HG02588 (cell line): ENCODE measurements at regions not wholly inside any gene's neighbourhood (a gene's known extent, or its start where the extent isn't known, plus 50 kb on each side); places are given as distances from the start of the nearest gene placed in this dataset.
"Not testable (repeated sequence)": the region's sequence is repeated elsewhere in the genome, so short reads cannot be mapped to it uniquely, and the experiment has no call there.

Experiments used
- ATAC-seq: cut with Tn5 transposase; IDR thresholded peaks from one replicate; pipeline ENCODE4 v1.9.1; 2021; ENCODE audit warnings: mild to moderate bottlenecking, moderate library complexity; ENCODE audit not compliant: unreplicated experiment

DNA sequence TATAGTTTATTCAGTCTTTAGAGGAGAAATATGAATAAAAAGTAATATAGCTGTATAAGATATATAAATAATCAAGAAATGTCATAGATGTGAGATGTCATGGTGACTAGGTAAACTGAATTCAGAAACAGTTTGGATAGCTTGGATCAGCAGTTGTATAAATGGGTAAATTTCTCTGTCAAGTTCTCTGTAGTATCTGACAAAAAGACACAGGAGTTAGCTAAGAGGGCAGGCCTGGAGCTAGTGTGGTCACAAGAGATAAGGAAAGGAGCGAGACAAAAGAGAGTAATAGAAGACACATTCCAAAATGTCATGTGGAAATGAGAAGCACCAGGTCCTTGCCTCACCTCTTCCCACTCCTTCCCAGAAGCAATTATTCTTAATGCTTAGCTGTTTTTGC is 349.0 kb downstream of the LMO7 start:
- ATAC-seq: no peak

DNA sequence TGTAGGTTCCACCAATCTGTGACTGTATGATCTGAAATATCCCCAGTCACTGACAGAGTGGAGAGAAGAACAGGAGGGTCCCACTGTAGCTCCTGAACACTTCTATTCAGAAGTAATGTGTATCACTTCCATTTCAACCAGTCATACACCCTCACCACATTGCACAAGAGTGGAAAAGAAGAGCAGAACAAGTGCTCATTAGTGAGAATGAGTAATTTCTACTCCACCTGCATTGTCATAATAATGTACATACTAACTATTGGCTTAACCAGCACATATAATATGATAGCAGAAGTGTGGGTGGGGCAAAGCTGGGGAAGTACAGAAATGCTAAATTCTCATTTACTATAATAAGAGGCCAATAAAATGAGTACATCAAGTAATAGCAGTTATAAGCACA is 342.7 kb downstream of the LMO7 start:
- no peak for ATAC-seq

DNA sequence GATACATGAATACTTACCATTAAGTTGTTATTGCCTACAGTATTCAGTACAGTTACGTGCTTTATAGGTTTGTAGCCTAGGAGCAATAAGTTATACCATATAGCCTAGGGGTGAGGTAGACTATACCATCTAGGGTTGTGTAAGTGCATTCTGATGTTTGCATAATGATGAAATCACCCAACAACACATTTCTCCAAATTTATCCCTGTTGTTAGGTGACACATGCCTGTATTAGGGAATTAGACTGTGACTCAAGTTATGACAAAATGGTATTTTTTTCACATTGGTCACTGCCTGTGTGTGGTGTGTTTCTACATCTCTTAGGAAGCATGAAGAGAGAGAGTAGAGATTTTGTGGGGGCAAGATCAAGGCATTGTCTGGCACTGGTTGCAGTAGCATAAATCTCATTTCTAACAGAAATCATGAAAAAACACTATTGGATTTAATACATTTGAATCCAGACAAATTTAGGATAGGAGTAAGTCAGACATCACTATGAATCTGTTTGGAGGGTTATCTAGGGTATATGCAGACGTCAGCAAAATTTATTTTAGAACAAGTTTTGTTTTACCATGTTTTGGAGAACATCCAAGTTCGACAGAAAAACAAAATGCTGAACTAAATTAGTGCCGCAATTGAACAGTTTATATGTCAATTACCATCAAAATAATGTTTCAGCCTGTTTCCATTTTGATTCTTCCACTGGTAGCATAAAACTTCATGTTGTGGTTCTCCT is 332.1 kb downstream of the LMO7 start:
- ATAC-seq: no peak

DNA sequence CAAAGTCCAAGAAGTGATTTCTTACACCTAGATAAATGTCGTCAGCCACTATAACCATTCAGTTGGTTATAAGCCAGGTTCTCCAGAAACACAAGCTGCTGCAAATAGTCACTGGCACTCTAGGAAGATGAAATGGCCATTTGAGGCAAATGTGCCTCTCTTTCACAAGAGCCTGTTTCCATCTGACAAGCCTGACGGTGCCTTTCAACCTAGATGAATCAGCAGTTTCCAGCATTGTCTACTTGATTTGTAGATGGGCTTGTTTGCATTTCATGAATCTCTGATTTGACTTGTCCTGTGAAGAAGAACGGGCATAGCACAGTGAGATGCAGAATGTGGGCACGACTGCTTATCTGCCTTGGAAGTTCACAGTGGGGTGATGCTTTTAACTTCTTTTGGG is 327.2 kb downstream of the LMO7 start:
- ATAC-seq: no peak

DNA sequence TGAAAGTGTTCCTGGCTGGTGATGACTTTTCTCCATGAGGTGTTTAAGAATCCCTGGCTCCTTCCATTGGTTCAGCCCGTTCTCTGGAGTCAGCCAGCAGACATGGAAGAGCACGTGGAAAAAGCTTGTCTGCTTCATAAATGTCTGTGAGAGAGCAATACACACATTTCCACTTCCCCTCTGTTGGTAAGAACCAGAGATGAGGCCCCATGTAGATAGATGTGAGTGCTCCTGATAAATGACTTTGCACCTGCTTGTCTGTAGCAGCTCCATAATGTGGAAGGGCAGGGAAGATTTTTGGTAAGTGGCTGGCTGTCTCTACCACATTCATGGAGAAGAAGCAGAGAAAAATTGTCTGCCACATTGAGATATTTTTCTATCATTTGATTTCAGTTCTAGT is 325.8 kb downstream of the LMO7 start:
- ATAC-seq: no peak

DNA sequence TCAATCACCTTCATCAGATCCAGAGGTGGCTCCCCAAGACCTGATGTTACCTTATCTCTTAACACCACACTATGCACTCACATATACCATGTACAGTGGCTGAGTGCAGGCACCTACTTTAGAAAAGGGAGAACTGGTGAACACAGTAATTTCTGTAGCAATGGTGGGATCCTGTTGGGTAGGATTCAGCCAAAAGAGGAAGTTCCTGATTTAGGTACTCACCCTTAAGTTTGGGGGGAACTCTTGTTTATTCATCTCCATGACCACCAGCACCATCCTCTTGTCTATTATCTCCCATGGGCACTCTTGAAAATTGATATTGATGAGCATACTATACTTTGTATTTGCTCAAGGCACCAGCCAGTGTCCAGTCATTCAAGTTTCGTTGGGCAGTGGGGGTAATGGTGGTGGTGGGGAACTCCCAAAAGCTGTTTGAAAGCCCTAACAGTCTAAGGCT is 324.4 kb downstream of the LMO7 start:
- ATAC-seq: peak; percentile 94

DNA sequence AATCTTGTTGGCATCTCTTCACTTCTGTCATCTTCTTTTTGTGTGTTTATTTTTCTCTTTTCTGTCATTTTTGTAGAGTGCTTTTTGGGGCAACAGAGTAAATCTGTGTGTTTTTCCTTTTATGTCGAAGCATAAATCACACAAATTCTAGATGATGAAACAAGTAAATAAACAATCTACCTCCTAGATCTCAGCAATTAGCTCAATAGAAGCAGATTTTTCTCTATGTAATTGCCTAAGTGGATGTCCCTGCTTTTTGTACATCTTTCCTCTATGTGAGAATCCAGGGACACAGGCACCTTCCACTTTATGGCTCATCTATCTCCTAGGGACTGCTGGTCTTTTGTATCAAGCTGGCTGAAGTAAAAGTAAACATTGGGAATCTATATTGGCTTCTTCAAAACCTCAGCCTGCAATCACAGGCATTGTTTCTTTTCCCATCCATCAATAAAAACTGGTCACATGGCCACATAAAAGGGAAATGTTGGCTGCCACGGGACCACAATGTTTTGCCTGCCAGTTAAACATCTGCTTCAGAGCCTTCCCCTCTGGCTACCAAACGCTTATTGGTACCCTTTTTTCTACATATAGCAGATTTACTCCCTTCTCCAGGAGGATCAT is 323.8 kb downstream of the LMO7 start:
- ATAC-seq: no peak

DNA sequence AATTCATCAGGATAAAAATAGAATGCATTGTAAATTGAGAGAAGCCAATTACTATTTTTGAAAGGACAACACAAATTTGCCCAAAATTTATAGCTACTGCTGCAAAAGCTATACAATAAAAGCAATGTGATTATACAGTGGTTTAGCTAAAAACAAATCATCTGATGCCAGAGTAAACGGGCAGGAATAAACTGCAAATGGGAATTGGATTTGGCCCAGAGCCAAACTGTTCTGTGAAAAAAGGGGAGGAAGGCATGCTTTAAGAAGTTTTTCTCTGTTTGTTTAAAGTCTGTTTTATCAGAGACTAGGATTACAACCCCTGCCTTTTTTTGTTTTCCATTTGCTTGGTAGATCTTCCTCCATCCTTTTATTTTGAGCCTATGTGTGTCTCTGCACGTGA is 317.5 kb downstream of the LMO7 start:
- ATAC-seq: not testable (repeated sequence)

DNA sequence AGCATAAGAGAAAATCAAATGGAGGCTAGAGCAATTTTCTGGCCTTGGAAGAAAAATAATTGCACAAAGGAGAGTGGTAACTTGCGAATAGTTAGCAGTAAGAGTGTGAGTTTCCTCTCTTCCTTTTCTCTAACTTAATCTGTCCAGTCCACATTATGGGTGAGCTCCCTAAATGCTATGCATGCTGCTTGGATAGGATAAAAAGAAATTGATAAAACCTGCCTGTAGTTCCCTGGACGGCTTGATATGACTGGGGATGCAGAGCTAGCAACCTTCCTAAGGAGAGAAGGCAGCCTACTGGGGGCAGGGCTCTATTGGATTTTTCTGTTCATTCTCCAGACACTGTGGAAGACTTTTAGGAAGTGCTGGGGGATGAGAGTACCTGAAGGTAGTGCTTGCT is 311.3 kb downstream of the LMO7 start:
- no peak for ATAC-seq

DNA sequence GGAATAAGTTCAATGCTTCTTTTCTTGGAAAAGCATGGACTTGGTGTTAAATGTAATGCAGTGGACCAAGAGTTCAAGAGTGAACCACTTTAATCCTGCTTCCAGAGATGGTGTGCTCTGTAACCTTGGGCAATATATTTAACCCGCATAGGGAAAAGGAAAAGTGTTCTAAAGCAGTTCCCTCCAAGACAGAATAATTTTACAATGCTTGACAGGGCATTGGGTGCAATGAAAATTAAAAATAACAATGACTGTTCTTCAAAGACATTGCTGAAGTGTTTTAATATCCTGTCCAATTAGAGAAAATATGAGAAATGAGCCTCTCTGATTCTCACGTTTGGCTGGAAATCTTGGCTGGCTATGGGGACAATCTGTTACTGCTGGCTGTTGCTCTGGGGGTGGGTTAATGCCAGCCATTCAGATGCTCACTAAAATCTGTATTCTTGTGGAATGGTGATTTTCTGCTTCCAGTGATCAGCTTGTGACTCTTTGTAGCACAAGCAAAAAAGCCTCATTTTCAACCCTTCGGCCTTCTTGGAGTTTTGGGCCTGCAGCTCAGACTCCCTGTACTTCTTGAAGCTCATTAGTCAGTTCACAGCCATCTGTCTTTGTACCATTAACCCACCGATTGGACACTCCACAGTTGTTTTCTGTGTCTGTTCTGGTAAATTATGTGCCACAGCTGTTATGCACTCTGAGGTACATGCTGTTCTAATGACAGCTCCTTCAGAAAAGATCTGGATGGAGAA is 310.6 kb downstream of the LMO7 start:
- no peak for ATAC-seq

DNA sequence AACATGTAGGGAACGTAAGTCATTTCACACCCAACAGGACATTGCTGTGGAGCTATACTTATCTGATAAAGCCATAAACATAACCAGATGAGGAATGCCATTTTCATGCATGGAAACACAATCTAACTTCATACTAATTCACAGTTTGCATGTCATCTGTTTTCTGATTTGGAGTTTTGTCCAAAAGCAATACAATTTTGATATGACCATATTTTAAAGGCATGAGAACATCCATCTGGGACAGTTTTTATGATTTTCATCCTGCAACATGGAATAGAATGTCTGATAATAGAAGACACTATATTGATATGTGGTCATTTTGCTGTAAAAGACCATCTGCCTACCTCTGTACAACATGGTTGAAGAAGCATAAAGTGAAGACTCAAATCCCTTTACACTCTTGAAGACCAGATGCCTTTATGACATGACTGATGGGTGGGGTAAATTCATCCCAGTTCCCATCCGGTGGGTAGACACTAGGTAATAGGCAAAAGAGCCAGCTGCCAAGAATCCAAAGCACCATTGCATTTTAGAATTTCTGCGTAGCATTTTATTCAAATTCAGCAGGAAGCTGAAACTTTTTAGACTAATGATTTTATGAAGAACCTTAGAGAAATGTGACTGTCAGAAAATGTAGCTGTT is 309.8 kb downstream of the LMO7 start:
- ATAC-seq: no peak

DNA sequence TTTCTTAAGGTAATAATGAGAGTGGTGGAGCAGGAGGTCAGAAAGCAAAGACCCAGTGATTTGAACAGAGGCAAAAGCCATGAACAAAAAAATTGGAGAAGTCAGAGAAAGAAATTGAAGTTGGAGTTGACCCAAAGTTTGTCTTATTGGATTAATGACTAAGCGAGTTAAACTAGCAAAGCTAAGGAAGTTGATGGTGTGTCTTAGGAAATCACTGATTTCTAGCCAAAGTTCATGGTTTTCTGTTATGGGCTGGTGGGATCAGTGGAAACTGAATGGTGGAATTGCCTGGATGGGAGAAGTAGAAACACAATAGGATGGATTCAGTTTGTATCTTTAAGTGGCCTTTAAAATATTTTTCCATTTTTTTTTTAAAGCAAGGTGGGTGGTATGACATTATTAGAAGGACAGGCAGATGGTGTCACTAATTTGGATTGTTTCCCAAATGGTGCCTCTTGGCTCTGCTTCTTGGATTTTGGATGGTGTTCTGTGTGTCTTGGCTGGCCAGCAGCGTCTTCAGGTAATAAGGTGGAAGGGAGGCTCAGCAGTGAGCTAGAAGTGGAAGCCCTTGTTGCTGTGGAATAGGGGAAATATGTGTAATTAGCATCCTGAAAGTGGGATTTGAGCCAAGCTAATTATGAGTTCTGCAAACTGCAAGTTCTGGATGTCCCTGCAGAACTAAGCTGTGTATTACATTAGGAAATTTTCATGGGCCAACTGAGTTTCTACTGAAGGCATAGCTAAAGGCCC is 302.9 kb downstream of the LMO7 start:
- no peak for ATAC-seq

DNA sequence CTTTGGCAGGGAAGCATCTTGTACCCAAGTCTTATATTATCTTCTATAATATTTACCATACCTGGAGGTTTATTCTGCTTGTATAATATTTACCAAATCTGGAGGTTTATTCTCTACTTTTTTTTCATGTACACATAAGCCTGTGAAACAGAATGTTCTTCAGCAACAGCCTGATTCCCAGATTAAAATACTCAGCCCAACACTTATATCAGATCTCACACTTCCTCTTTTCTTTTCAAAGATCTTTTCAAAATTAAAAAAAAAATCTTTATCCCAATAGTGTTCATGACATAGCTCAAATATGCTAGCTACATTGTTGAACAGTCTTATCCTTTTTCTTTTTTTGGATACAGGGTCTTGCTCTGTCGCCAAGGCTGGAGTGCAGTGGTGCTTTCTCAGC is 300.7 kb downstream of the LMO7 start:
- ATAC-seq: no peak

DNA sequence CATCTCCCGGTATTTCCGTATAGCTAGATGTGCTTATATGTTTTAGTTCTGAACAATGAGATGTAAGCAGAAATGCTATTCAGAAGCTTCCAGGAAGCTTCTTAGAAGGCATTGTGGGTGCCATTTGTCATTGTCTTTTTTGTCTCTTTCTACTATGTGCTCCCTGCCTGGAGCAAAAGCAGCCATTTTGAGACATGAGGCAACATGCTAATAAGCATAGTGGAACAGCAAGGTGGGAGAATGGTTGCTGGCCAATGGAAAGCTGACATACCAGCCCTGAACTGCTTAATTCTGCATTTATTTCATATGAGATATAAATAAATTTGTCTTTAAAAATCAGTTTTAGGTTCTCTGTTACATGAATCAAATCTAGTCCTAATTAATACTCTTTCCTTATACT is 299.7 kb downstream of the LMO7 start:
- ATAC-seq: no peak

DNA sequence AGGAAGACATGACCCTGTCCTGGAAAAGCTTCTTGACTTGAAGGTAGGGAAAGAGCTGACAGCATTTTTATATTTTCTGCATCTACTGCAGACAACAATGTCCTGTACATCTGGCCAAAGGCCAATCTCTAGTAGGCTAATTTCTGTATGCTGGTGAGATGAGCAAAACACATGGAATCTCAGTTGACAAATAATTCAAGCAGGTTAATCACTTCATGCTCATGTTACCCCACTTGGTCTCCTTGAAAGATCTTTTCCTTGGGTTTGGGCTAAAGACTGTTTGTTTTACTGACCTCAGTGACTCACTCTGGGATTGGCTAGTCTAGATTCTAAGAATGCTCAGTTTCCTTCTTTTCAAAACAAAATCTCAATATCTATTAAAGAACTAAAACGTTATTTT is 298.8 kb downstream of the LMO7 start:
- ATAC-seq: no peak

DNA sequence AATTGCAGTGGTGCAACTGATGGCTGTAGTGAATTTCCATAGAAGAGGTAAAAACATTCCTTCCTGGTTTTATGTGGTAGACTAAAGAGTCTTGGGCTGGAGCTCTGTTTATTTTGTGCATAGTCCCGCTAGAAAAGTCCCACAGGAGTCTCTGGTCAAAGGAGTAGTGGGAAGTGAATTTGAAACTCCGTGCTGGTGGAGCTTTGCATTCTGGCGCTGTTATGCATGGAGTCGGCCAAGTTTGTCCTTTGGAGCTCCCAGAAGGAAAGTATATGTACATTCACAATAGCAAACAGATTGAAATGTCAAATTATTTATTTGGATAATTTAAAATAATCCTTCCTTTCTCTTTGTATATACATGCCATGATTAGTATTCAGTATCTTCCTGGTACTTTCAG is 296.5 kb downstream of the LMO7 start:
- ATAC-seq: no peak

DNA sequence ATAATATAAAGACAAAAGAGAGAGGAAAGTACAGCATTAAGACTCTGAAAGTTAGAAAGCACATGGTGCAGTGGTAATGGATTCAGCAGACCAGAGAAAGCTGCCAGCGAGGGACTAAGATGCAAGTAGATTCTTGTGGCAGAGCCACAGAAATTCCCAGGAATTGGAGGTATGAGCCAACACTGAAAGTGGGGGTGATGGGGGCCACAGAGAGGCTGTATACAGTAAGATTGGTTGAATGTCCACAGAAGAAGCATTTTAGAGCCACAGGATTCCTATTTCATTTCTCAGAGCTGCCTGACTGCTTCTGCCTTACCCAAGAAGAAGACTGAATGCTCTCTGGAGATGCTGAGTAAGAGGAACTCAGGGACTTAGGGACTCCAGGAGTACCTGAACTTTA is 295.0 kb downstream of the LMO7 start:
- ATAC-seq: no peak

DNA sequence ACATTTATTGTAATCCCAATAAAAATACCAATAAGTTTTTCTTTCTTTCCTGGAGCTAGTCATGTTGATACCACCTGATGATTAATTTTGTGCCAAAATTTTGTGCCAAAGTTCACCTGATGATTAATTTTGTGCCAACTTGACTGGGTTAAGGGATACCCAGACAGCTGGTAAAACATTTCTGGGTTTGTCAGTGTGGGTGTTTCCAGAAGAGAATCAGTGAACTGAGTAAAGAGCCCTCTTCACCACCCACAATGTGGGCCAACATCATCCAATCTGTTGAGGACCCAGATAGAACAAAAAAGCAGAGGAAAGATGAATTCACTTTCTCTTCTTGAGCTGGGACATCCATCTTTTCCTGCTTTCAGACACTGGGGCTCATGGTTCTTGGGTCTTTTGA is 292.9 kb downstream of the LMO7 start:
- ATAC-seq: no peak

DNA sequence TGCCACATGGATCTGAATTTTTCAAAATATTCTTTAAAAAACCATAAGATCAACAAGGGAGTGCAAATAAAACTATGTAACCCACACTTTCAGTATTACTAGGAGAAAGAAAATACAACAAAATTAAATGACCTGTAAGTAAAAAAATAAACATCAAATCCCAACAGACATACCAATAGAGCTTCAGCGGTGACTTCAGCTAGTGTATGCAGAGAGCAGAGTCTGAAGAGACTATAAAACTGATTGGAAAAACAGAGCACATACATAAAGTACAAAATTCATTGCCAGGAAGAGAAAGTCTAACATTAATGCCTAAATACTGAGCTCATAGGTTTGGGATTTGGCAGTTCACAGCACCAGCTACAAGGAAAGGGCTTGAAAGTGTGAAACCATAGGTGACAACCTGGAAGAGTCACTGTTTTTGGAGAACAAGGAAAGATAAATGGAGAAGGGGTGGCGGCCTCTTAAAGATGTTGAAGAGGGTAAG is 291.1 kb downstream of the LMO7 start:
- no peak for ATAC-seq

DNA sequence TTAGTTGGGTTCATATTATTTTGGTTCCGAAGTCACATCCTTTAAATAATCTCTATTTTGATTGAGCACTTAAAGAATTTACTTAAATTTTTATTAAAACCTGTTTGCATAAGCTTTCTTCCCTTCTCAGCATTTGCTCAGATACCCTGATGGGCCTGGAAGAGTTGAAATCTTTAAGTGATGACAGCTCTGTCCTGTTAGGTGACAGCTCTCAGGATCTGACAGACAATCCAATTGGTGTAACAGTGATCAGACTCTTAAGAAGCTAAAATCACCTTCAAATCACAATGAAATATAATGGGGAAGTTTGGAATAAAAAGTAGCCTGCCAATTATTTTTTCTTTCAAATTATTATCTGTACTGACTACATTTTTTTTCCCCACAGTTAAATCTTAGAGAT is 284.4 kb downstream of the LMO7 start:
- no peak for ATAC-seq
